Ovary (tissue), 7 donors: ENCODE measurements at regions not wholly inside any gene's neighbourhood (a gene's known extent, or its start where the extent isn't known, plus 50 kb on each side); places are given as distances from the start of the nearest gene placed in this dataset.

Experiments
- DNase-seq, 5 donors: peaks; one replicate each; pipeline ENCODE4 v3.0.0-alpha.2; 2019 to 2020
- H3K27ac ChIP-seq, 2 donors: fragments of 200-600 bp; one replicate each; pipeline versions ENCODE4 v1.5.1 to v1.8.0; 2019 to 2022
- H3K27me3 ChIP-seq: fragments of 200-600 bp; one replicate; pipeline ENCODE4 v1.8.0; 2022
- H3K36me3 ChIP-seq: fragments of 200-600 bp; sonication (generic); one replicate; pipeline ENCODE4 v1.5.1; 2019
- H3K4me1 ChIP-seq: one replicate; pipeline ENCODE4 v1.8.1; 2013; ENCODE audit warnings: mild to moderate bottlenecking, moderate library complexity; ENCODE audit not compliant: insufficient read depth
- H3K4me3 ChIP-seq: fragments of 200-600 bp; sonication (generic); one replicate; pipeline ENCODE4 v1.5.1; 2017
- H3K9me3 ChIP-seq, 2 donors: fragments of 200-600 bp in 1 of 2; sonication (generic) in 1 of 2; one replicate each; pipeline versions ENCODE4 v1.5.1 to v1.8.1; 2013 to 2019; ENCODE audit warnings: mild to moderate bottlenecking in 1 of 2, moderate library complexity in 1 of 2
- CTCF ChIP-seq, 3 donors: fragments of 450-650 bp in 2 of 3; fragments of 200-600 bp in 1 of 3; IDR thresholded peaks; one replicate each; pipeline versions ENCODE4 v1.5.1 to v1.8.0; 2016 to 2022; ENCODE audit warnings: antibody characterized with exemption in 3 of 3, mild to moderate bottlenecking in 1 of 3
- EP300 ChIP-seq: sonication (generic); formaldehyde crosslinking; IDR thresholded peaks from one replicate; pipeline ENCODE4 v1.6.1; 2017; ENCODE audit warnings: antibody characterized with exemption
- POLR2A ChIP-seq: fragments of 450-650 bp; IDR thresholded peaks from one replicate; pipeline ENCODE4 v1.6.1; 2017; ENCODE audit warnings: antibody characterized with exemption, mild to moderate bottlenecking, moderate library complexity
- WGBS, 3 donors: extraction: QIAGEN DNeasy Blood & Tissue Kit in 1 of 3; methylation state at CpG; one replicate each; pipeline versions ENCODE4 v1.1.5 to v1.1.7; 2013 to 2017; 5-methylcytosine and 5-hydroxymethylcytosine counted together
- intact Hi-C, 4 donors: fragments of 100-400 bp; cut with DNase I; formaldehyde crosslinking; loops; one replicate each; pipeline versions ENCODE4 v1.11.0 to v1.15.1; 2022 to 2023
- donor health status: DM: no; HTN: no; CAD: no; lungs with moderate emphysema.
- donor health status: DM: no; HTN: no; CAD: no.
- donor health status: Bipolar disorder and iron deficiency.
- donor health status: DM: no; HTN: no; CAD: no.
- donor health status: DM: yes; HTN: yes; CAD: no.

- no peak overlapping the region for H3K27ac ChIP-seq
- H3K9me3 ChIP-seq = no peaks in the 10 kb centered on the region
- intact Hi-C loops = no loop called here
- H3K36me3 ChIP-seq = no peaks in the 10 kb centered on the region
- H3K4me1 ChIP-seq = no peaks in the 10 kb centered on the region
- 78 to 82% (median 80%) methylated on average over 4 of the region's 4 CpGs for WGBS, 3 donors
- H3K4me3 ChIP-seq = no peak overlapping the region
- no peaks in the 10 kb centered on the region for H3K27me3 ChIP-seq
- TF ChIP-seq POLR2A (no peak), CTCF (IDR thresholded peaks at IDR 0.05) (no peak), EP300 (no peak)
- DNase-seq = no peak
These were observed 140.1 kb downstream of the DHRS2 start for GRCh38 chr14:23776296-23776695.

GRCh38 chr14:23785208-23785607 is 149.0 kb downstream of the DHRS2 start:
- Histone ChIP-seq H3K27me3 (no peaks in the 10 kb centered on the region), H3K4me3 (no peak overlapping the region), H3K9me3 (no peaks in the 10 kb centered on the region), H3K27ac (no peak overlapping the region), H3K36me3 (no peaks in the 10 kb centered on the region), H3K4me1 (no peaks in the 10 kb centered on the region)
- TF ChIP-seq CTCF (IDR thresholded peaks at IDR 0.05) = no peak
- no peak for TF ChIP-seq EP300
- TF ChIP-seq POLR2A = no peak
- intact Hi-C loops = no loop called here
- DNase-seq = no peak
- WGBS, 3 donors = 89 to 98% (median 89%) methylated on average over 1 of the region's 1 CpG

GRCh38 chr14:23787436-23787835 is 151.3 kb downstream of the DHRS2 start:
- TF ChIP-seq CTCF (IDR thresholded peaks at IDR 0.05) = no peak
- TF ChIP-seq POLR2A = no peak
- no peak for TF ChIP-seq EP300
- Histone ChIP-seq H3K4me1 (no peaks in the 10 kb centered on the region), H3K4me3 (no peak overlapping the region), H3K27me3 (no peaks in the 10 kb centered on the region), H3K27ac (no peak overlapping the region), H3K9me3 (no peaks in the 10 kb centered on the region), H3K36me3 (no peaks in the 10 kb centered on the region)
- 89 to 97% (median 94%) methylated on average over 1 of the region's 1 CpG for WGBS, 3 donors
- intact Hi-C loops = no loop called here
- DNase-seq = no peak

- WGBS, 3 donors = 79 to 96% (median 93%) methylated on average over 1 of the region's 1 CpG
- no peak overlapping the region for H3K4me3 ChIP-seq
These were observed 153.5 kb downstream of the DHRS2 start for GRCh38 chr14:23789696-23790095.

More at GRCh38 chr14:23789696-23790095, 153.5 kb downstream of the DHRS2 start:
- TF ChIP-seq CTCF (IDR thresholded peaks at IDR 0.05) = no peak
- no peak for TF ChIP-seq POLR2A
- TF ChIP-seq EP300 = no peak
- H3K36me3 ChIP-seq = no peaks in the 10 kb centered on the region
- no peaks in the 10 kb centered on the region for H3K27me3 ChIP-seq
- intact Hi-C loops = no loop called here
- H3K9me3 ChIP-seq = no peaks in the 10 kb centered on the region
- no peaks in the 10 kb centered on the region for H3K4me1 ChIP-seq
- no peak for DNase-seq
- H3K27ac ChIP-seq = no peak overlapping the region
